ENCODE measurements at regions not wholly inside any gene's neighbourhood (a gene's known extent, or its start where the extent isn't known, plus 50 kb on each side); places are given as distances from the start of the nearest gene placed in this dataset.
"Not testable (repeated sequence)": the region's sequence is repeated elsewhere in the genome, so short reads cannot be mapped to it uniquely, and the experiment has no call there.

- in situ Hi-C loops (cut with HindIII; ENCODE audit: low sequenced_read_pairs), result no loop called here
Measured at GRCh38 chr18:38651736-38652135, 1086.1 kb upstream of the CELF4 start.

- in situ Hi-C loops (cut with HindIII; ENCODE audit: low sequenced_read_pairs), result no loop called here
Measured at GRCh38 chr18:38648179-38648578, 1082.6 kb upstream of the CELF4 start.

DNA sequence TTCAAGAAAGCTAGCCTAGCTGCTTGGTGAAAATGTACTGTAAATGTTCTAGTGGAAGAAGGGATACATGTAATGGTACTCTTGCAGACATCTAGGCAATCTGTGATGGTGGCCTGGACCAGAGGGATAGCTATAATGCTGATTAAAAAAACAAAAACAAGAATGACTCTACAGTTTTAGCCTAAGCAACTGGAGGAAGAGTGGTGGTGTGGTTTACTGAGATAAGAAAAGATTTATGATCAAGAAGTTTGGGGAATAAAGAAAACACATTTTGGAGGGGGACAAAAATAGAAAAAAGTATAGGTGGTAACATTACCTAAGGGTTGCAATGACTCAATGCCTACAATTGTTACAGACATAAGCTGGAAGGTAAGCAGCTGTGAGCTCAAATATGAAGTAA is 1080.7 kb upstream of the CELF4 start:
- in situ Hi-C loops (cut with HindIII; ENCODE audit: low sequenced_read_pairs), result no loop called here

DNA sequence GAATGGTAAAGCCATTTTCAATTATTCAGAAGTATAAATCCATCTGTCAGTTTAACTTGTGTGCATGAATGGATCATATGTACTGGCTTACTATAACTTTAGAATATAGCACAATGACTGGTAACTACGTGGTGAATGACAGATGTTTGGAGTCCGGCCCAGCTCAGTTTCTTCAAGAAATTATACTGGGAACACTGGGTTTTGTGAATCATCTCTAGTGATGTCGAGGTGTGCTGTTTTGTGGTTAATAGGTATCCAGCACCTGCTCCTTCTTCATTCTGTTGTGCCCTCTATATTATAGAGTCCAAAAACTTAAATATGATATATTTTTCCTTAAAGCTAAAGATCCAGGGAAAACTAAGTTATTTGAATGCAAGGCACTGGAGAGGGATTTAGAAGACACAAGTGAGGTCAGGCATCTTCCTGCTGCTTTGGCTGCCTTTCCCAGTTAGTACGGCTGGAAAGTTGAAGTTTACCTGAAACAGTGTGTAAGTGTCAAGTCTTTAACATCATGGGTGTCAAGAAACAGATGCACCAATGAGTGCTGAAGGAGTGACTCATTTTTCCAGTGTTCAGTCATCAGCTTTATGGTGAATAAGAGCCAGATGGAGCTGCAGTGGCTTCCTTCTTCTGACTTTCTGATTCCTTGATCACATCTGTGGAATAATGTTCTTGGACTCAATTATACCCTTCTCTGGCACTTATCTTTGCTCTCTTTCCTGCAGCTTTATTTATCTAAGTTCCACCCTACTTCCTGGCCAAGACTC is 1079.5 kb upstream of the CELF4 start:
- in situ Hi-C loops (cut with HindIII; ENCODE audit: low sequenced_read_pairs), result no loop called here

DNA sequence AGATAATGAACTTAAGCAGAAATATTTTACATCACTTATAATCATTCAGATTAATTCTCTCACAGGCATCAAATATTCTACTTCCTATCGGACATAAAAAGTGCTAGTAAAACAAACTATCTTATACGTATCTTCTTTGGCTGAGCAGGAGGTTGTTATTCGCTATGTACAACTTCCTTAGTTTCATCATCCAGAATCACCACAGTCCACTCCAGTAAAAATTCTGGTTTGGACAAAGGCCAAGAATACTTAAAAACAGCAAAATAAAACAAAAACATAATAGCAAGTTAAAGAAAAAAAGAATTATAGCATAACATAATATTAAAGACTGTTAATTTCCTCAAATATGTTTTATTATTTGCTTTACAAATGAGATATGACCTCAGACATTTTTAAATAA is 1077.1 kb upstream of the CELF4 start:
- in situ Hi-C loops (cut with HindIII; ENCODE audit: low sequenced_read_pairs), result no loop called here

- in situ Hi-C loops (cut with HindIII; ENCODE audit: low sequenced_read_pairs), result not testable (repeated sequence)
Measured at GRCh38 chr18:38639700-38640099, 1074.1 kb upstream of the CELF4 start.

DNA sequence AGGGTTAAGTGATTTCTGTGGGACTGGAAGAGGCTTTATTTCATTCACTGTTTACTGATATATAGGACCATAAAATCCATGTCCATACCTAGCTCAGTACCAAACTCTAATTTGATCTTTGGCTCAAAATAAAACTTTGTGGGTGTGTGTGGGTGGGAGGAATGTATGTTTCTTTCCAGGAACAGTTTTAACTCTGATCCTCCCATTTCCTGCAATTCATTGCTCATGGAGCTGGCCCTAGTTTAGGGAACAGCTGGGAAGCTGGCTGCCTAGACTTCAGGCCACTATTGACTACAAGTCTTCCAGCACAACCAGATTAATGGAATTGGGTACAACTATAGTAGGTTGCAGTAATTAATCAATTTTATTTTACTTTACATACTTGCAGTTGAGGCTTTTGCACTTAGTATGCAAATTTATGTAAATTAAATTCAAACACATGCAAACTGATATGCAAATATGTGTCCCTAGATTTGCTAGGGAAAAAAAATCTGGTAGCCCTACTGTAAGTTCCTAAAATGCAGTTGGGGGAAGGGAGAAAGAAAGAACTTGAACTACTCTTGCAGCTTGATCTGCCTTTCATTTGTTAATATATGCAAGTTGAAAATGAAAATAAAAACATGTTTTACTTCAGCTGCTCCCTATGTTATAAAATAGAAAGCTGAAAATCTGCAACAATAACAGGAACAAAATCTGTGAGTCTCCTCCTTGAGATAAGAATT is 1070.3 kb upstream of the CELF4 start:
- in situ Hi-C loops (cut with HindIII; ENCODE audit: low sequenced_read_pairs), result no loop called here

DNA sequence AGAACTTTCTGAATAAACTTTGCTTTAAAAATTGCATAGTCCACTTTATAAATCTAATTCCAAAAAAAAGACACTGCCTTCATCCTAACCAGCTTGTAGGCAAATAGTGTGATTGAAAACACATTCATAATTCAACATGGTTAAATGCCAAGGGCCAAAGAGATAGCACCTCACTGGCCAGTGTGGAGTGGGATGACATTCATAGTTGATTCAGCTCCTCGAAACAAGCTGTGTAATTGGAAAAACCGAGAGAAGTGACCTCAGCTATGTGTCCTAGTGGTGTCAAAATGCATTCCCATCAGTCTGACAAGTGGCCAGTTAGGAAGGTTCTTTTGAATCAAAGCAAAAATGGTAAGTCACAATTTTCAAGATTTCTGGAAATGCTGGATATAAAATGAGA is 1068.5 kb upstream of the CELF4 start:
- in situ Hi-C loops (cut with HindIII; ENCODE audit: low sequenced_read_pairs), result no loop called here

GRCh38 chr18:38633333-38633732 is 1067.7 kb upstream of the CELF4 start:
- in situ Hi-C loops (cut with HindIII; ENCODE audit: low sequenced_read_pairs), result no loop called here

GRCh38 chr18:38619129-38619528 is 1053.5 kb upstream of the CELF4 start:
- in situ Hi-C loops (cut with HindIII; ENCODE audit: low sequenced_read_pairs), result no loop called here

DNA sequence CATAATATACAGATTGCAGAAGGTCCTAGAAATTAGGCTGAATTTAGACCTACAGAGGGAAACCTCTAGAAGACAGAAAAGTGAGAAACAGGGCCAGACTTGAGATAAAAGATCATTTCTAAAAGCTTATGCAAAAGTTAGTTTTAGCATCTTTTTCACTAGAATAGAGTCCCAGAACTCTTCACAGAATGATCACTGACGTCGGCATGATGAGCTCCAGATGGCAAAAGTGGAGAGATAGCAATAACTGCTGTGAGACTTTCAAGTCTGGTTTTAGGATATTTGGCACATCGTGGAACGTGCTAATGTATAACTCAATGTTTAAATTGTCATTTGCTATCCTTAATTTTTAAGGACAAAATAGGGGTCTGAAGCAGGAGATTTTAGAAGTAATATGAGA is 1050.7 kb upstream of the CELF4 start:
- in situ Hi-C loops (cut with HindIII; ENCODE audit: low sequenced_read_pairs), result no loop called here

- in situ Hi-C loops (cut with HindIII; ENCODE audit: low sequenced_read_pairs), result no loop called here
Measured at GRCh38 chr18:38612904-38613303, 1047.3 kb upstream of the CELF4 start.

DNA sequence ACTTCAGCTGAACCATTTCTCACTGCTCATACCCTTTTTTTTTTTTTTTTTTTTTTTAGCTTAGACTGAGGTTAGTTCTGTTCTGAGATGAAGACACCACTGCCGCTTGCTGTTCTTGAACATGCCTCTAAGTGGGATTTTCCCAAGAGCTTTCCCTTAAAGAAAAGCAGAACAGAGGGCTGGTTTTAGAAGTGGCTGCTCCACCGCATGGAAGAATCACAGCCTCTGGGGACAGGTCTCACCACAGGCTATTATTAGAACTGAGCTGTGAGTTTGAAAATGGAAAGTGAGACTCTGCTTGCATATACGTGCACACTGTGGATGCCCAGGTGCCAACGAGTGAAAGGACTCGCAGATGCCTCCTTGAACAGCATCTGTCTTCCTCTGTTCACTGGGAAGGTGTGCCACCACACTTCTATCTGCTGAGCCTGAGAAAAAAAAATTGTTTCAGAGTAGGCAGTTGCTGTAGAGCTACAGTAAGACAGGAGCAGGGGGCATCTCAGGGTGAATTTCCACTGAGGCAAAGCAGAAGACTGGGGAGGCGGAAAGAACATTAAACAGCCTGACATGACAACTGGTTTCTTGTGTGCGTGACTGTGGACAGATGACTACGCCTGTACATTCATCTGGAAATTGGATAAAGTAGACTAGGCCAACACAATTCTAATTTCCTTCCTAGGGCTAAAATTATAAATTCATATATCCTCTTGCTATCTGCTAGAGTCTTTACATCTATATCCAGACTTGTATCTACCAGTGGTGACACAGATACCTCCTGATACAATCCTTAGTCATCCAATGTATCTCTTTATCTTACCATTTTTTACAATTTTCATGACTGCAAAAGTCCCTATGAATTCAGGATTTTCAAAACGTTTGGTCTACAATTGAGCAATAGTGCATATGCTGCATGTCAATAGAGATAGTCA is 1045.7 kb upstream of the CELF4 start:
- in situ Hi-C loops (cut with HindIII; ENCODE audit: low sequenced_read_pairs), result no loop called here

DNA sequence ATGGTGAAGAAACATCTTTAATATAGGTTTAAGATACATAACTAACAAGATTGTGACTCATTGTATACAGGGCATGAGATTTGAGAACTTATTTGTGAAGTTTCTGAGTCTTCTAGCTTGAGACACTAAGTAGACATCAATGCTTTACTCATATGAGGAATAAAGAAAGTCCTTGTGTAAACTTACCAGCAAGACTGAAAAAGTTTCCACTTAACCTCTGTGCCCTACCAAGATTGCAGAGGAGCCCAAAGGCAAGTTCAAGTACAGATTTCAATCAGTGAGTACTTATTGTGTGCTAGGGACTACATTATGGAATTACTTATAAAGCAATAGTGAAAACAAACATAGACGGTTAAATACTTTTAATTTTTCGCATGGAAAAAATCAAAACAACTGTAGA is 1041.2 kb upstream of the CELF4 start:
- in situ Hi-C loops (cut with HindIII; ENCODE audit: low sequenced_read_pairs), result no loop called here

- in situ Hi-C loops (cut with HindIII; ENCODE audit: low sequenced_read_pairs), result no loop called here
Measured at GRCh38 chr18:38602341-38602740, 1036.7 kb upstream of the CELF4 start.

DNA sequence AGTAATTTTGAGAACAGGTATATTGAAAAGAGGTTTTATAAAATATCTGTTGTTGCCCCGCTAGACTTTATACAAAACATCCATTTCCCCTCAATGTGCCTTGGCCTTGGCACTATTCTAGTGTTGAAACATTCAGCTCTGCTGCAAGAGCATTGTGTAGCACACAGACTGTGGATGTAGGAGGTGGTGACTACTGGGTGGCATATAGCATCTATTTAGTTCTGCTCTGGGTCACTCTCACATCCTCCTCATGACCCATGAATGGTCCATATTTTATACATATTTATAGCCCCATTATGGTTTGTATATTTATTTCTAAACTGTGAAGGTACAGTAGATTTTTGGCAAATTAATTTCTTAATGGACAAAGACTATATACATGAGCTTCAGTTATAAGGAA is 1022.0 kb upstream of the CELF4 start:
- in situ Hi-C loops (cut with HindIII; ENCODE audit: low sequenced_read_pairs), result loop anchor here (25.0 kb wide), 1 partner anchor 100 kb away; no protein-coding TSS in a partner anchor

- in situ Hi-C loops (cut with HindIII; ENCODE audit: low sequenced_read_pairs), result loop anchor here (25.0 kb wide), 1 partner anchor 99 kb away; no protein-coding TSS in a partner anchor
Measured at GRCh38 chr18:38586327-38586726, 1020.7 kb upstream of the CELF4 start.

DNA sequence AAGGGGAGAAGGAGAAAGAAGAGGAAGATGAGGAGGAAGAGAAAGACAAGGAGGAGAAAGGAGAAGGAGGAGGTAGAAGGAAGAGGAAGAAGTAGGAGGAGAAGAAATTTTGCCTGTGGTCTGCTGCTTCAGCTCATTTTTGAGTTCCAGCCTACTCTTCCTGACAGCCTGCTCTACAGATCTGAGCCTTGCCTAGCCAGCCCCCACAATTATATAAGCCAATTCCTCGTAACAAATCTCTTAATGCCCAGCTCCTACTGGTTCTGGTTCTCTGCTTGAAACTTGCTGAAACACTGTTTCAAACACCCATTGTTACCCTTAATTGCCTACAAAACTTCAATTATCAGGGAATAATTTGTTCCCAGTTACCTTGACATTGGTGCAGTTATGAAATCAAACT is 1014.2 kb upstream of the CELF4 start:
- in situ Hi-C loops (cut with HindIII; ENCODE audit: low sequenced_read_pairs), result loop anchor here (25.0 kb wide), 1 partner anchor 92 kb away; no protein-coding TSS in a partner anchor

- in situ Hi-C loops (cut with HindIII; ENCODE audit: low sequenced_read_pairs), result loop anchor here (25.0 kb wide), 1 partner anchor 90 kb away; no protein-coding TSS in a partner anchor
Measured at GRCh38 chr18:38576916-38577315, 1011.3 kb upstream of the CELF4 start.

- in situ Hi-C loops (cut with HindIII; ENCODE audit: low sequenced_read_pairs), result loop anchor here (25.0 kb wide), 1 partner anchor 89 kb away; no protein-coding TSS in a partner anchor
Measured at GRCh38 chr18:38576349-38576748, 1010.8 kb upstream of the CELF4 start.

DNA sequence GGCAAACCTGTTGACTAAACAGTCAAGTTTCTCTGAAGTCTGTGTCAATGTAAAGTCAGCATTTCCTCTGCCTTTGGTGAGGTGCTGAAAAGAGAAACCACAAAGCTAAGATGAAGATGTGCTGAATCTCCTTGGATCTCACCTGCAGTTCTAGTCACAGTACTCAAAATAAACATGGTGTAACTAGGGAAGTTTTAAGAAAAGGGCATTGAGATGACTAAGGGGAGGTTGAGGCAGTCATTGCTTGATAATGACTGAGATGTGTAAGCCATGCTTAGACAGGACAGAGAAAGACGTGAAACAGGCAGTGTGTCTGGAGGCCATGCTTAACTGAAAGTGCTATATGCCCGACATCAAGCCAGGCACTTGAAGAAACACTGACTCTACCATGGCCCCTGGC is 1010.0 kb upstream of the CELF4 start:
- in situ Hi-C loops (cut with HindIII; ENCODE audit: low sequenced_read_pairs), result loop anchor here (25.0 kb wide), 1 partner anchor 88 kb away; no protein-coding TSS in a partner anchor

All from DLD1 (cell line).